ENCODE measurements at regions not wholly inside any gene's neighbourhood (a gene's known extent, or its start where the extent isn't known, plus 50 kb on each side); places are given as distances from the start of the nearest gene placed in this dataset.

DNA sequence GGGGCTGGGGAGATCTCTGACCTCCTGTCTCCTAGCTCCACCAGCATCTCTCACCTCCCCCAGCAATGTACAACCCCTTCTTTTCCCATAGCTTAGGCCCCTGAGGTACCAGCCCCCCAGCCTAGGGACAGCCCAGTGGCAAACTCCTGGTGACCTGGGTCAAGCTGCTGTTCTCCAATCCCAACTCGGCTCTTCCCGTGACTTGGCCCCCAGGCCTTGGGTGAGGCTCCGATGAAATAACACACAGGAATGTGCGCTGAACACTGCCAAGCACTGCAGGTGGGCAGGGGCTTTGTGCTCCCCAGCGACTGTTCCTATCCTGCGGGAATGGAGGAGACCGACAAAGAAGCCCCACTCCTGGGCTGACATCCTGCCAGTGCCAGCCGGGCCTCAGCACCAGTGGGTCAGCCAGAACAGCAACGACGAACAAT is 63.7 kb upstream of the AMZ2 start:
- no peak for DNase-seq (ENCODE audit: low spot score)

DNA sequence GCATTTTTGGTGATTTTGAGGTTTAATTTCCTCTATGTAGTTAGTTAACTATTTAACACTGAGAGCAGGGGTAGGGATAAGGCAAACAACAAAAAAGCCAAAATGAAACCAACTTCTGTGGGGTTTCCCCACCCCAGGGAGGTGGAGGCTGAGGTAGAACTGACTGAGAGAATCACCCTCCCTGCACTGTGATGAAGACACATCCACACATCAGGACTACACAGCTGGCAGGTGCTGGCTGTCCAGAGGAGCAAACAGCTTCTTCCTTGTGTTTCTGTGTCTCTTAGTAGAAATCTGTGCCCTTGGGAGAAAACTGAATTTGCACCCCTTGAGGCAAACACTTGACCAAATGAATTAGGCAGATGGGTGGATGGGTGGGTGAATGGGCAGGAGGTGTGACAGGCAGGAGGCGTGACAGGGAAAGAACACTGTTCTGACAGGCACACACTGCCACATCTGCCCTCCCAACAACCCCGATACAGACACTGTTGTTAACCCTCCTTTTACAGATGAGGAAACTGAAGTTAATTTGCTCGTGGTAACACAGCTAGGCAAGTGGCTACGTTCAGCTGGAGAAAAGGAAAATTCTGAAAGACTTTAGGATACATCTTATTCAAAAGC is 62.9 kb upstream of the AMZ2 start:
- no peak for DNase-seq (ENCODE audit: low spot score)

DNA sequence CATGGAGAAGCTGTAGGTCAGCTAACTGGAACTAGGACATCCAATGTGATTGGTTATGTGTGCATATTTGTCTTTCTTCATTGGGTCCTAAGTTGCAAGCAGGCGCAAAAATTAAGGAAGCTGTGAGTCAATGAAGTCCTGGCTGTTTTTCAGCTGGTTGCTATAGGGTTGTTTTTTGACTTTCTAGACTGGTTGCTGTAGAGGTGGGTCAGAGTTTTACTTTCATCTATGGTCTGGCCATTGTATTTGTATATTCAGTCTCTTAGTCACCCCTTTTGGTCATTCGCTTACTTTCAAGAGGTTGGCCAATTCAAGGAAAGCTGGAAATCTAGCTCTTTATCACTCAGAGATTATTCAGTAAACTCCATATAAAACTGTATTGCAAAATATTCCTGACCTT is 62.0 kb upstream of the AMZ2 start:
- DNase-seq (ENCODE audit: low spot score) = no peak

GRCh38 chr17:68190495-68190894 is 57.3 kb upstream of the AMZ2 start:
- no peak for DNase-seq (ENCODE audit: low spot score)

DNA sequence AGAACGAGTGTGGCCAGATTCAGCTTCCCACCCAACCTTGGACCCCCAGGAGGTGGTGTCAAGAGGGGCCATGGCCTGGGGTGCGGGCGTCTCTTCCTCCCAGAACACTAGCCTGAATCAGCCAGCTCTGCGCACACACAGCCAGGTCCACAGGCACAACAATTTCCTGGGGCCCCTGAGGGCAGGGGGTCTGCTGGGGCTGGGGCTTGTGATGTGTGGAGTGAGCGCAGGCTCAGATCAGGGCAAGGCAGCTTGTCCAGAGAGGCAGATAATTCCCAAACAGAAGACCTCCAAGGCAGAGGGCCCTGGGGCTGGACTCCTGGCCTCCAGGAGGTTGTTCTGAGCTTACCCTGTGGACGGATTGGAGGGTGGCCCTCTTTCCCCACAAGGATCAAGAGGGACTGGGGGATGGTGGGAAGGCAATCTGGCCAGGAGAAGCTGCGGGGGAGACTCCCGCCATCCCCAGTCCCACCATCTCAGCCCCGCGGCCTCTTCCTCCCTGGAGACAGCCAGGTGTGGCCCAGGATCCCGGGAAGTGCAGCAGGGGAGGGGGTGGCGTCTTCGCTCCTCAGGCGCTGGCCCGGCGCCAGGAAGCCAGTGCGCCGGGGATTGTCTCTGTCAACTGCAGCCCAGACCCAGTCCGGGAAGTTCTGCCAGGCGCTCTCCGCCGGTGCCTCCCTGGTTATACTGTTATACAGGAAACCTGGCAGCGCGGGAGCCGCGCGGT is 52.0 kb upstream of the AMZ2 start:
- no peak for DNase-seq (ENCODE audit: low spot score)

GRCh38 chr17:68196394-68197090 is 51.3 kb upstream of the AMZ2 start:
- no peak for DNase-seq (ENCODE audit: low spot score)

DNA sequence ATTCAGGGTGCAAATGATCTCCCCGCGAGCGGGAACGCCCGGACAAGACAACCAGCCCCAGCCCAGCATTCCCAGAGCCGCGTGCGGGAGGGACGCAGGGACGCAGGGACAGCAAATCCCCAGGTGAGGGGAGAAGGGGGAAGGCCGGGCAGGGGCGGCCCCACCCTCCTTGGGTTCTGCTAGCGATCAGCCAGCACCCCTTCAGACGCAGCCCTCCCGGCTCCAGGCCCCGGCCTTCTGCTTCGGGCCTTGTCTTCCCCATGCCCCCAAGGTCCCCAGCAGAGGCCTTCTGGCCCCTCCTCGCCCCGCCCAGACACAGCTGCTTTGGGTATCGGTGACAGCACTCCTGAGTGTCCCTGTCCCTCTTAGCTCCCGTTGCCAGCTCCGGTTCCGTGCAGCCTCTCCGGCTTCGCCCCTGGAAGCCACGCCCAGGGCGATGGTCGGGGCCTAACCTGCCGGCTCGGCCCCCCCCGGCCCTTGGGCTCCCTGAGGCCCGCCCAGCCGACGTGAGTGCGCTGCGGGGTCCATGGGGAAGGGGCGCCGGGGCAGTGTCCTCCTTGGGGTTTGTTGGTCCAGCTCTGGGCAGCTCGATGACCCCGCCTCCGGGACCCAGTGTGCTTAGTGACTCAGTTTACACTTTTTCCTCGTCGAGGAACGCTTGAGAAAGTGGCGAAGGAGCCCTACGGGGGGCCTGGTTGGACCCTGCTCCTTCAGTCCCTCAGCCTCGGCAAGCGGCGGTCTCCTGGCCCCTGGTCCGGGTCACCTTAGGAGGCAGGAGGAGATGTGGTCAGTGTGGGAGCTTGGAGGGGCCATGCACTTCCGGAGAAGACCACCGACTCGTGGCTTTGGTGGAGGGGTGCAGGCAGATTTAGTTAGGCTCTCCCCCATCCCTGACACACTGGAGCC is 50.5 kb upstream of the AMZ2 start:
- DNase-seq (ENCODE audit: low spot score) = no peak

GRCh38 chr17:68197997-68198930 is 49.6 kb upstream of the AMZ2 start:
- no peak for DNase-seq (ENCODE audit: low spot score)
